GM12878 (cell line): ENCODE measurements at regions not wholly inside any gene's neighbourhood (a gene's known extent, or its start where the extent isn't known, plus 50 kb on each side); places are given as distances from the start of the nearest gene placed in this dataset.

Source experiments
- ASH2L ChIP-seq: fragments of 300-600, 200-600 bp; sonication (generic); IDR thresholded peaks from 2 replicates; pipeline ENCODE4 v1.6.1; 2017; ENCODE audit warnings: low read depth, mild to moderate bottlenecking, borderline replicate concordance
- BCL11A ChIP-seq: IDR thresholded peaks from 2 replicates; pipeline ENCODE4 v1.6.1; 2011; ENCODE audit warnings: low read depth, low read length
- CREM ChIP-seq: IDR thresholded peaks from 2 replicates; pipeline ENCODE4 v1.6.1; 2014; ENCODE audit warnings: antibody characterized with exemption, low read depth
- DPF2 ChIP-seq: fragments of 450-650 bp; IDR thresholded peaks from 2 replicates; pipeline ENCODE4 v1.6.1; 2017; ENCODE audit warnings: mild to moderate bottlenecking
- KDM1A ChIP-seq: fragments of 200-600 bp; sonication (generic); IDR thresholded peaks from 2 replicates; pipeline ENCODE4 v1.6.1; 2016; ENCODE audit warnings: borderline replicate concordance
- RCOR1 ChIP-seq: conservative IDR thresholded peaks from 2 replicates; pipeline ENCODE4 v1.6.1; 2012; ENCODE audit warnings: low read depth, low read length, improper control_type of control experiment
- SMAD5 ChIP-seq: IDR thresholded peaks from 2 replicates; pipeline ENCODE4 v1.6.1; 2016; ENCODE audit warnings: antibody characterized with exemption, low read depth
- SMARCA5 ChIP-seq: fragments of 450-650 bp; IDR thresholded peaks from 2 replicates; pipeline ENCODE4 v1.6.1; 2017; ENCODE audit warnings: mild to moderate bottlenecking
- SMC3 ChIP-seq: IDR thresholded peaks from 2 replicates; pipeline ENCODE4 v1.6.1; 2011; ENCODE audit warnings: low read length, improper control_type of control experiment, borderline replicate concordance
- USF1 ChIP-seq: IDR thresholded peaks from 2 replicates; pipeline ENCODE4 v1.6.1; 2011; ENCODE audit warnings: borderline replicate concordance, low read depth, mild to moderate bottlenecking, moderate library complexity, mixed read lengths, low read length; ENCODE audit not compliant: insufficient read depth; ENCODE audit errors: extremely low read length
- ZBTB4 ChIP-seq: fragments of 450-650 bp; formaldehyde crosslinking; IDR thresholded peaks from 2 replicates; pipeline ENCODE4 v1.4.0; 2022; ENCODE audit warnings: mild to moderate bottlenecking, moderate library complexity
- ZBTB40 ChIP-seq: fragments of 450-650 bp; IDR thresholded peaks from 2 replicates; pipeline ENCODE4 v1.6.1; 2016; ENCODE audit warnings: mild to moderate bottlenecking, moderate library complexity, borderline replicate concordance
- TF ChIP-seq, protein P1 (sequence below): IDR thresholded peaks from 2 replicates; pipeline ENCODE4 v1.6.1; 2012; ENCODE audit warnings: mild to moderate bottlenecking, low read depth, low read length

- TF ChIP-seq, protein P1, sequence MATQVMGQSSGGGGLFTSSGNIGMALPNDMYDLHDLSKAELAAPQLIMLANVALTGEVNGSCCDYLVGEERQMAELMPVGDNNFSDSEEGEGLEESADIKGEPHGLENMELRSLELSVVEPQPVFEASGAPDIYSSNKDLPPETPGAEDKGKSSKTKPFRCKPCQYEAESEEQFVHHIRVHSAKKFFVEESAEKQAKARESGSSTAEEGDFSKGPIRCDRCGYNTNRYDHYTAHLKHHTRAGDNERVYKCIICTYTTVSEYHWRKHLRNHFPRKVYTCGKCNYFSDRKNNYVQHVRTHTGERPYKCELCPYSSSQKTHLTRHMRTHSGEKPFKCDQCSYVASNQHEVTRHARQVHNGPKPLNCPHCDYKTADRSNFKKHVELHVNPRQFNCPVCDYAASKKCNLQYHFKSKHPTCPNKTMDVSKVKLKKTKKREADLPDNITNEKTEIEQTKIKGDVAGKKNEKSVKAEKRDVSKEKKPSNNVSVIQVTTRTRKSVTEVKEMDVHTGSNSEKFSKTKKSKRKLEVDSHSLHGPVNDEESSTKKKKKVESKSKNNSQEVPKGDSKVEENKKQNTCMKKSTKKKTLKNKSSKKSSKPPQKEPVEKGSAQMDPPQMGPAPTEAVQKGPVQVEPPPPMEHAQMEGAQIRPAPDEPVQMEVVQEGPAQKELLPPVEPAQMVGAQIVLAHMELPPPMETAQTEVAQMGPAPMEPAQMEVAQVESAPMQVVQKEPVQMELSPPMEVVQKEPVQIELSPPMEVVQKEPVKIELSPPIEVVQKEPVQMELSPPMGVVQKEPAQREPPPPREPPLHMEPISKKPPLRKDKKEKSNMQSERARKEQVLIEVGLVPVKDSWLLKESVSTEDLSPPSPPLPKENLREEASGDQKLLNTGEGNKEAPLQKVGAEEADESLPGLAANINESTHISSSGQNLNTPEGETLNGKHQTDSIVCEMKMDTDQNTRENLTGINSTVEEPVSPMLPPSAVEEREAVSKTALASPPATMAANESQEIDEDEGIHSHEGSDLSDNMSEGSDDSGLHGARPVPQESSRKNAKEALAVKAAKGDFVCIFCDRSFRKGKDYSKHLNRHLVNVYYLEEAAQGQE: no peak
- TF ChIP-seq SMAD5 (no peak), BCL11A (no peak), ZBTB4 (CRISPR knock-in tag) (no peak), ASH2L (no peak), CREM (no peak), KDM1A (no peak), RCOR1 (no peak), DPF2 (no peak), SMARCA5 (no peak), USF1 (no peak), SMC3 (no peak), ZBTB40 (no peak)
- TF ChIP-seq, all 136 proteins: peak for 3
These were observed 302.5 kb downstream of the PCDH7 start (continued) for GRCh38 chr4:31022702-31023101.
